C4-2B (cell line): ENCODE measurements at regions not wholly inside any gene's neighbourhood (a gene's known extent, or its start where the extent isn't known, plus 50 kb on each side); places are given as distances from the start of the nearest gene placed in this dataset.

Experiments used
- ZFX ChIP-seq: fragments of 450-650 bp; IDR thresholded peaks from 2 replicates; pipeline ENCODE4 v1.6.1; 2017
- TF ChIP-seq, protein P1 (sequence below): fragments of 450-650 bp; conservative IDR thresholded peaks from 2 replicates; pipeline ENCODE4 v1.5.1; 2017; ENCODE audit warnings: mild to moderate bottlenecking

GRCh38 chr3:115375362-115375761 lies 228.3 kb upstream of the ZBTB20 start:
- TF ChIP-seq, protein P1, sequence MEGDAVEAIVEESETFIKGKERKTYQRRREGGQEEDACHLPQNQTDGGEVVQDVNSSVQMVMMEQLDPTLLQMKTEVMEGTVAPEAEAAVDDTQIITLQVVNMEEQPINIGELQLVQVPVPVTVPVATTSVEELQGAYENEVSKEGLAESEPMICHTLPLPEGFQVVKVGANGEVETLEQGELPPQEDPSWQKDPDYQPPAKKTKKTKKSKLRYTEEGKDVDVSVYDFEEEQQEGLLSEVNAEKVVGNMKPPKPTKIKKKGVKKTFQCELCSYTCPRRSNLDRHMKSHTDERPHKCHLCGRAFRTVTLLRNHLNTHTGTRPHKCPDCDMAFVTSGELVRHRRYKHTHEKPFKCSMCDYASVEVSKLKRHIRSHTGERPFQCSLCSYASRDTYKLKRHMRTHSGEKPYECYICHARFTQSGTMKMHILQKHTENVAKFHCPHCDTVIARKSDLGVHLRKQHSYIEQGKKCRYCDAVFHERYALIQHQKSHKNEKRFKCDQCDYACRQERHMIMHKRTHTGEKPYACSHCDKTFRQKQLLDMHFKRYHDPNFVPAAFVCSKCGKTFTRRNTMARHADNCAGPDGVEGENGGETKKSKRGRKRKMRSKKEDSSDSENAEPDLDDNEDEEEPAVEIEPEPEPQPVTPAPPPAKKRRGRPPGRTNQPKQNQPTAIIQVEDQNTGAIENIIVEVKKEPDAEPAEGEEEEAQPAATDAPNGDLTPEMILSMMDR, result no peak
- no peak for TF ChIP-seq ZFX
